IMR-90 (cell line): ENCODE measurements at regions not wholly inside any gene's neighbourhood (a gene's known extent, or its start where the extent isn't known, plus 50 kb on each side); places are given as distances from the start of the nearest gene placed in this dataset.

Source experiments
- CEBPB ChIP-seq: IDR thresholded peaks from 2 replicates; pipeline ENCODE4 v1.6.1; 2012; ENCODE audit warnings: low read depth, low read length, improper control_type of control experiment
- CTCF ChIP-seq: conservative IDR thresholded peaks from 2 replicates; pipeline ENCODE4 v1.5.1; 2012; ENCODE audit warnings: mild to moderate bottlenecking, low read depth, low read length, improper control_type of control experiment
- MAFK ChIP-seq: IDR thresholded peaks from 2 replicates; pipeline ENCODE4 v1.6.1; 2012; ENCODE audit warnings: low read depth, low read length, improper control_type of control experiment
- MXI1 ChIP-seq: IDR thresholded peaks from 2 replicates; pipeline ENCODE4 v1.6.1; 2012; ENCODE audit warnings: low read depth, mild to moderate bottlenecking, low read length, moderate library complexity, borderline replicate concordance
- NFE2L2 ChIP-seq: fragments of 150-350 bp; IDR thresholded peaks from 2 replicates; pipeline ENCODE4 v1.6.1; 2016; ENCODE audit warnings: low read depth, mild to moderate bottlenecking, low read length
- POLR2A ChIP-seq: IDR thresholded peaks from 2 replicates; pipeline ENCODE4 v1.6.1; 2012; ENCODE audit warnings: mild to moderate bottlenecking, low read depth, low read length
- RAD21 ChIP-seq: IDR thresholded peaks from 2 replicates; pipeline ENCODE4 v1.6.1; 2012; ENCODE audit warnings: low read length, improper control_type of control experiment
- RCOR1 ChIP-seq: IDR thresholded peaks from 2 replicates; pipeline ENCODE4 v1.6.1; 2012; ENCODE audit warnings: mild to moderate bottlenecking, low read length, improper control_type of control experiment; ENCODE audit not compliant: insufficient replicate concordance
- RFX5 ChIP-seq: IDR thresholded peaks from 2 replicates; pipeline ENCODE4 v1.8.0; 2012; ENCODE audit warnings: low read depth, mild to moderate bottlenecking, low read length, moderate library complexity
- SMC3 ChIP-seq: fragments of 150-350 bp; IDR thresholded peaks from 2 replicates; pipeline ENCODE4 v1.6.1; 2016; ENCODE audit warnings: low read depth, mild to moderate bottlenecking, antibody characterized with exemption, low read length, moderate library complexity
- USF2 ChIP-seq: fragments of 150-350 bp; IDR thresholded peaks from 2 replicates; pipeline ENCODE4 v1.6.1; 2017; ENCODE audit warnings: mild to moderate bottlenecking, antibody characterized with exemption, low read length, low read depth

GRCh38 chr21:27070861-27071670 lies 104.2 kb upstream of the ADAMTS5 start:
- no peak for TF ChIP-seq CTCF
- no peak for TF ChIP-seq POLR2A
- TF ChIP-seq SMC3: no peak
- TF ChIP-seq RFX5: no peak
- no peak for TF ChIP-seq RCOR1
- TF ChIP-seq MXI1: no peak
- no peak for TF ChIP-seq USF2
- no peak for TF ChIP-seq CEBPB
- TF ChIP-seq NFE2L2: no peak
- no peak for TF ChIP-seq MAFK
- TF ChIP-seq RAD21: no peak
